ENCODE measurements at regions not wholly inside any gene's neighbourhood (a gene's known extent, or its start where the extent isn't known, plus 50 kb on each side); places are given as distances from the start of the nearest gene placed in this dataset.

- no peak for TF ChIP-seq SIN3A (IDR thresholded peaks at IDR 0.05; ENCODE audit: borderline replicate concordance, insufficient read depth, low read length)
- TF ChIP-seq TAF1 (IDR thresholded peaks at IDR 0.05; ENCODE audit: borderline replicate concordance, insufficient read depth, low read length) = no peak
- no peak for TF ChIP-seq FOXP2 (optimal IDR thresholded peaks at IDR 0.05; ENCODE audit: borderline replicate concordance, extremely low read depth, extremely low read length, insufficient read depth)
- no peak for TF ChIP-seq REST (IDR thresholded peaks at IDR 0.05; ENCODE audit: insufficient read depth in 1 of 2, low read depth in 2 of 2, low read length in 2 of 2)
- no peak for TF ChIP-seq POLR2AphosphoS5 (IDR thresholded peaks at IDR 0.05; ENCODE audit: low read depth, low read length)
Observed at GRCh38 chr3:117572786-117573185, 863.2 kb downstream of the TUSC7 start.

DNA sequence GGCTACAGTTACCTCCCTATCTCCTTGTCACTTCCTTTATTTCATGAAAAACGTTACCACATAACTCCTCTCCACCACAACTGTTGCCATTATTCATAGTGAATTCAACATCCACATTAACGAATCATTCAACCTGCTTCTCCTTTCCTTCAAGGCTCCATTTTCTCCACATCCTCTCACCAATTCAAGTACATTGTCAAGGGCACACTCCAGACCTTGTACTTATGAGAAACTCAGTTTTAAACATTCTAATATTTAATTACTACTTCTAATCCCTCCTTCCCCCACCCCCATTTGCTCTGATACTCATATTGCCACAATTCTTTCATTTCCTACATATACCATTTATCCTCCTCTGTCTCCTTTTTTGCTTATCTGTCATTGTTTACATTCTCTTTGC, 871.2 kb downstream of the TUSC7 start:
- no peak for TF ChIP-seq TAF1 (IDR thresholded peaks at IDR 0.05; ENCODE audit: borderline replicate concordance, insufficient read depth, low read length)
- TF ChIP-seq REST (IDR thresholded peaks at IDR 0.05; ENCODE audit: insufficient read depth in 1 of 2, low read depth in 2 of 2, low read length in 2 of 2) = no peak
- TF ChIP-seq POLR2AphosphoS5 (IDR thresholded peaks at IDR 0.05; ENCODE audit: low read depth, low read length) = no peak

DNA sequence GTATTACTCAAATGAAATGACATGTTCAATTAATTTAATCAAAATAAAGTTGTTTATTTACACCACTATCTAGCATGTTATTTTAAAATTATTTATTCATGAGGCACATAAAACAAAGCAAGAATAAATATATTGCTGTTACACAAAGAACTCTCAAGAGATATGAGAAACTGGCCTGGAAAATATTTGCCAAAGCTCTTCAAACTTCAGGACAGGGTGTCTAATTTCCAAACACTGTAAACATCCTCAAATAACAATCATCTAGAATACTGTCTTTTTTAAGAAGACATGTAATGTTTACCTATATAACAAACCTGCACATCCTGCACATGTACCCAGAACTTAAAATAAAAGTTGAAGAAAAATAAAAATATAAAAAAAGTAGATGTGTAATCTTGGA, 876.6 kb downstream of the TUSC7 start:
- TF ChIP-seq TAF1 (IDR thresholded peaks at IDR 0.05; ENCODE audit: borderline replicate concordance, insufficient read depth, low read length) = no peak
- no peak for TF ChIP-seq FOXP2 (optimal IDR thresholded peaks at IDR 0.05; ENCODE audit: borderline replicate concordance, extremely low read depth, extremely low read length, insufficient read depth)
- TF ChIP-seq REST (IDR thresholded peaks at IDR 0.05; ENCODE audit: insufficient read depth in 1 of 2, low read depth in 2 of 2, low read length in 2 of 2) = no peak
- TF ChIP-seq POLR2AphosphoS5 (IDR thresholded peaks at IDR 0.05; ENCODE audit: low read depth, low read length) = no peak
- no peak for TF ChIP-seq SIN3A (IDR thresholded peaks at IDR 0.05; ENCODE audit: borderline replicate concordance, insufficient read depth, low read length)

- TF ChIP-seq FOXP2 (optimal IDR thresholded peaks at IDR 0.05; ENCODE audit: borderline replicate concordance, extremely low read depth, extremely low read length, insufficient read depth) (no peak), TAF1 (IDR thresholded peaks at IDR 0.05; ENCODE audit: borderline replicate concordance, insufficient read depth, low read length) (no peak)
Observed at GRCh38 chr3:117587416-117587815, 877.8 kb downstream of the TUSC7 start.

DNA sequence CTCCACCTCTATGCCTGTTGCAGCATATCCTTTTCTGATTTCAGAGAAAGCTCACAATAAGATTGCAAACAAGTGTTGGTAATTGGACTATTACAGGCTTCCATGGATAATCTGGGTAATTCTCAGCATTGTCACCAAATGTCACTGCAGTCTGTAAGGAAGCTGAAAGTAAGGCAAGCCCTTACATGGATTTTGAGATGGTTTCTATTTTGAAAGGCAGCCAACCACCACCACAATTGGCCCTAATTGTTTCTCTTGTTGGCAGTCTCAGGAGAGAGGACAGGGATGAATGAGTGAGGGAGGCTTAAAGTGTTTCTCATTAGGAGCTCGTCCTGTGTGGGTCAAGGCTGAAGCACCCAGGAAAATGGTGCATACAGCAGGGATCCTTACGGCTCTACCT, 879.9 kb downstream of the TUSC7 start:
- TF ChIP-seq POLR2AphosphoS5 (IDR thresholded peaks at IDR 0.05; ENCODE audit: low read depth, low read length) (no peak), SIN3A (IDR thresholded peaks at IDR 0.05; ENCODE audit: borderline replicate concordance, insufficient read depth, low read length) (no peak), TAF1 (IDR thresholded peaks at IDR 0.05; ENCODE audit: borderline replicate concordance, insufficient read depth, low read length) (no peak), FOXP2 (optimal IDR thresholded peaks at IDR 0.05; ENCODE audit: borderline replicate concordance, extremely low read depth, extremely low read length, insufficient read depth) (no peak), REST (IDR thresholded peaks at IDR 0.05; ENCODE audit: insufficient read depth in 1 of 2, low read depth in 2 of 2, low read length in 2 of 2) (no peak)

Measured in PFSK-1 (cell line).